Chondrocyte (in vitro differentiated cells): ENCODE measurements at regions not wholly inside any gene's neighbourhood (a gene's known extent, or its start where the extent isn't known, plus 50 kb on each side); places are given as distances from the start of the nearest gene placed in this dataset.

Source experiments
- DNase-seq: peaks from one replicate; pipeline ENCODE4 v3.0.0; 2021; ENCODE audit warnings: mixed read lengths, low spot score
- H3K27ac Mint-ChIP-seq: one replicate; pipeline ENCODE4 v1.8.0; 2021; ENCODE audit warnings: mild to moderate bottlenecking, moderate library complexity, mixed read lengths; ENCODE audit not compliant: unreplicated experiment
- H3K27me3 Mint-ChIP-seq: 2 replicates; pipeline ENCODE4 v1.8.0; 2021; ENCODE audit warnings: low read depth, mixed read lengths
- H3K36me3 Mint-ChIP-seq: 2 replicates; pipeline ENCODE4 v1.8.0; 2021; ENCODE audit warnings: low read depth, mixed read lengths
- H3K4me1 Mint-ChIP-seq: 2 replicates; pipeline ENCODE4 v1.8.0; 2021; ENCODE audit warnings: low read depth, mild to moderate bottlenecking, mixed read lengths
- H3K4me3 Mint-ChIP-seq: one replicate; pipeline ENCODE4 v1.8.0; 2021; ENCODE audit warnings: mild to moderate bottlenecking, moderate library complexity, mixed read lengths; ENCODE audit not compliant: unreplicated experiment
- H3K9me3 Mint-ChIP-seq: 2 replicates; pipeline ENCODE4 v1.8.0; 2021; ENCODE audit warnings: low read depth, mixed read lengths
- TF ChIP-seq, protein P1 (sequence below): fragments of 200-600 bp; sonication (generic); IDR thresholded peaks from 2 replicates; pipeline ENCODE4 v1.5.0; 2021; ENCODE audit warnings: antibody characterized with exemption, mild to moderate bottlenecking, moderate library complexity

GRCh38 chr10:88111294-88111693, 247.9 kb downstream of the PTEN start:
- Mint-ChIP-seq H3K4me1 (peaks cover 8% of the 10 kb centered on the region), H3K27ac (no peak overlapping the region), H3K4me3 (no peak overlapping the region), H3K9me3 (peaks cover 6% of the 10 kb centered on the region), H3K27me3 (no peaks in the 10 kb centered on the region), H3K36me3 (no peaks in the 10 kb centered on the region)
- DNase-seq: no peak
- TF ChIP-seq, protein P1, sequence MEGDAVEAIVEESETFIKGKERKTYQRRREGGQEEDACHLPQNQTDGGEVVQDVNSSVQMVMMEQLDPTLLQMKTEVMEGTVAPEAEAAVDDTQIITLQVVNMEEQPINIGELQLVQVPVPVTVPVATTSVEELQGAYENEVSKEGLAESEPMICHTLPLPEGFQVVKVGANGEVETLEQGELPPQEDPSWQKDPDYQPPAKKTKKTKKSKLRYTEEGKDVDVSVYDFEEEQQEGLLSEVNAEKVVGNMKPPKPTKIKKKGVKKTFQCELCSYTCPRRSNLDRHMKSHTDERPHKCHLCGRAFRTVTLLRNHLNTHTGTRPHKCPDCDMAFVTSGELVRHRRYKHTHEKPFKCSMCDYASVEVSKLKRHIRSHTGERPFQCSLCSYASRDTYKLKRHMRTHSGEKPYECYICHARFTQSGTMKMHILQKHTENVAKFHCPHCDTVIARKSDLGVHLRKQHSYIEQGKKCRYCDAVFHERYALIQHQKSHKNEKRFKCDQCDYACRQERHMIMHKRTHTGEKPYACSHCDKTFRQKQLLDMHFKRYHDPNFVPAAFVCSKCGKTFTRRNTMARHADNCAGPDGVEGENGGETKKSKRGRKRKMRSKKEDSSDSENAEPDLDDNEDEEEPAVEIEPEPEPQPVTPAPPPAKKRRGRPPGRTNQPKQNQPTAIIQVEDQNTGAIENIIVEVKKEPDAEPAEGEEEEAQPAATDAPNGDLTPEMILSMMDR: no peak

DNA sequence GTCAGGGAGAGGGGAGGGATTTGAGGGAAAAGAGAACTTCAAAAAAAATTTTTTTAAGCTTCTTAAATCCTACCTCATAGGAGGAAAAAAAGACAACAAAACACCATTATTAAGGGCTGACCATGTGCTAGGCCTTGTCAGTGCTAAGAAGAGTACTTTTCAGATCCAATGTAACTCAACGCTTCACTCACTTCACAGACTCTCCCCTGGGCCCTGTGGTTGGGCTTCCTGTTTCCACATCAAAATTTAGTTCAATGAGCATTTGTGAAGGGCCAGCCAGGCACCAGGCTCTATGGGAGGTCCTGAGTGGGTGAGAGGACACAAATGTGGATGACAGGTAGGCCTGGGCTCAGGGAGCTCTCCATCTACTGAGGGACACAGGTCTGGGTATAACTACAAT, 249.8 kb downstream of the PTEN start:
- H3K9me3 Mint-ChIP-seq: peaks cover 6% of the 10 kb centered on the region

DNA sequence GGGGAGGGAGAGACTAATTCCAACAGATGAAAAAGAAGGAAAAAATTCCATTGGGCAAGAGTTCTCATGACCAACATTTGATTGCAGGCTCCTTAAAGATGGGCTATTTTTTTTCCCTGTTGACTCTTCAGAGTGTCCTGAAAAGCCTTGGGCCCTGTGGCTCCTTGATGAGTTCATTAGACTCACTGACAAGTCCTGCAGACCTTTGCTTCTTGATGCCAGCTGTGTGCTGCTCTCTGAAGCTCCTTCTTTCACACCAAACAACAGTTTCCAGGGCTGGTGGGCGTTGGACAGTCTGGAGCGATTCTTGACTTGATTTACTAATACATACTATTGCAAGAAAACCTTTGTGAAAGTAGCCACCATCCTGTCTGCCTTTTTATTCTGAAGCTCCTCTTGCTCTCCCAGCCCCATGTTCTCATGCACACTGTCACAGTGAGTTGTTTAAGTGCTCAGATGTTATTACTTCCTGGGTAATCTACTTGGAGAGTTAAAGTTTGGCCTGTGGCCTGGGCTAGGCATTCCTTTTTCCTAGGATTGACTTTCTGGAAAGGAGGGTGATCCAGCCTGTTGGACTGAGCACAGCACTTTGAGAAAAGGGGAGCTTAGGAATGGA, 250.3 kb downstream of the PTEN start:
- Mint-ChIP-seq H3K27me3 (no peaks in the 10 kb centered on the region), H3K27ac (no peak overlapping the region), H3K36me3 (no peaks in the 10 kb centered on the region), H3K4me3 (no peak overlapping the region), H3K9me3 (peaks cover 6% of the 10 kb centered on the region), H3K4me1 (peaks cover 8% of the 10 kb centered on the region)
- TF ChIP-seq, protein P1: no peak
- DNase-seq: no peak

More for the DNA sequence above, 249.8 kb downstream of the PTEN start:
- no peak overlapping the region for H3K4me3 Mint-ChIP-seq
- DNase-seq: no peak
- no peaks in the 10 kb centered on the region for H3K27me3 Mint-ChIP-seq
- no peak overlapping the region for H3K27ac Mint-ChIP-seq
- TF ChIP-seq, protein P1: no peak
- no peaks in the 10 kb centered on the region for H3K36me3 Mint-ChIP-seq
- peaks cover 8% of the 10 kb centered on the region for H3K4me1 Mint-ChIP-seq

GRCh38 chr10:88114368-88114767, 250.9 kb downstream of the PTEN start:
- TF ChIP-seq, protein P1: peak; percentile 71
- Mint-ChIP-seq H3K4me1 (peaks cover 8% of the 10 kb centered on the region), H3K9me3 (peaks cover 6% of the 10 kb centered on the region), H3K27me3 (no peaks in the 10 kb centered on the region), H3K4me3 (no peak overlapping the region), H3K27ac (no peak overlapping the region), H3K36me3 (no peaks in the 10 kb centered on the region)
- no peak for DNase-seq

GRCh38 chr10:88115407-88115806, 252.0 kb downstream of the PTEN start:
- TF ChIP-seq, protein P1: no peak
- Mint-ChIP-seq H3K4me1 (peaks cover 2% of the 10 kb centered on the region), H3K4me3 (no peak overlapping the region), H3K27me3 (no peaks in the 10 kb centered on the region), H3K9me3 (peaks cover 1% of the 10 kb centered on the region), H3K36me3 (no peaks in the 10 kb centered on the region), H3K27ac (no peak overlapping the region)
- DNase-seq: no peak
